ENCODE measurements at regions not wholly inside any gene's neighbourhood (a gene's known extent, or its start where the extent isn't known, plus 50 kb on each side); places are given as distances from the start of the nearest gene placed in this dataset.

DNA sequence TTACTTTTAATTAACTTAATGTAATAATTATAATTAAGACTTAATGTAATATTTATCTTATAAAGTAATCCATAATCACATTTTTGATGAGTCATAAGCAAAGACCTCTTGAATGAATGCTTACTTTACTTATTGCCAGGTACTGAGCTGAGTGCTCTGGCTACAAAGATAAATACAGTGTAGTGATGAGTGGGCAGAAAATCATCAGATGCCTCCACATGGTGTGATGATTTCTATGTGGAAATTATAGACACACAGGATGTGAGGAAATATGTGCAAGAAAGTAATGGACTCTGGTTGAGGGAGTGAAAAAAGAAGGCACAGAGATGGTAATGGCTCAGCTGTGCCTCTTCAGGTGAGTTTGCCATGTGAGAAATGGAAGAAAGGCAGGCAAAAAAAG is 422.6 kb upstream of the CD180 start:
- Mint-ChIP-seq H3K9me3 (ENCODE audit: unreplicated experiment) (no peaks in the 10 kb centered on the region), H3K27me3 (ENCODE audit: low read depth, unreplicated experiment) (no peaks in the 10 kb centered on the region)

DNA sequence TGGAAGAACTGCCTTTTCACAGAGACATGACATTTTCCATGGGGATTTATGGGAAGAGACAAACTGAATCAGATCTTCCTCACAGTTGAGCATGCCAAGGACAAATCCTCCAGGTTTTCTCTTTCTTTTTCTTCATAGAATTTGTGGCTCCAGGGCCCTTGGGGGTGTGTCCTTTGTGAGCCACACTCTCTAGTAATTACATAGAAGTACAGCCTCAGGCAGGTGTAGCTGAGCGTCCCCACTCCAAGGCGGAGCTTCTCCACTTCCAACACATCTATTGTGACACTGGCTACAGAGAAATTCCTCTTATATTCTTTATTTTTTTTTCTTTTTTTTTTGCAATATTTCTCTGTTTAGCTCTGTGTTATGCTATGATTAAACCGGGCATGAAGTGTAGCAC is 420.5 kb upstream of the CD180 start:
- H3K4me3 ChIP-seq (ENCODE audit: insufficient read depth, low read depth, low read length): no peak overlapping the region
- no peaks in the 10 kb centered on the region for H3K79me2 ChIP-seq (ENCODE audit: insufficient read depth, low read length)
- H3K27me3 ChIP-seq (ENCODE audit: insufficient read depth, low read length): no peaks in the 10 kb centered on the region
- no peak overlapping the region for H3K4me2 ChIP-seq (ENCODE audit: low read length)
- H3K4me1 ChIP-seq (ENCODE audit: insufficient read depth, low read length): no peaks in the 10 kb centered on the region
- no peak overlapping the region for H3K9ac ChIP-seq (ENCODE audit: low read length)
- Mint-ChIP-seq H3K27ac (ENCODE audit: unreplicated experiment) (no peak overlapping the region), H3K4me1 (ENCODE audit: low read depth, unreplicated experiment) (no peaks in the 10 kb centered on the region), H3K36me3 (ENCODE audit: low read depth, unreplicated experiment) (no peaks in the 10 kb centered on the region), H3K27me3 (ENCODE audit: low read depth, unreplicated experiment) (no peaks in the 10 kb centered on the region), H3K9me3 (ENCODE audit: unreplicated experiment) (no peaks in the 10 kb centered on the region), H3K4me3 (ENCODE audit: unreplicated experiment) (no peak overlapping the region)
- H2AFZ ChIP-seq (ENCODE audit: low read depth, low read length): no peak overlapping the region
- DNase-seq (ENCODE audit: low read depth) (no peak), FAIRE-seq (no peak)
- H3K27ac ChIP-seq (ENCODE audit: low read depth, low read length): no peak overlapping the region
- TF ChIP-seq, protein P1, sequence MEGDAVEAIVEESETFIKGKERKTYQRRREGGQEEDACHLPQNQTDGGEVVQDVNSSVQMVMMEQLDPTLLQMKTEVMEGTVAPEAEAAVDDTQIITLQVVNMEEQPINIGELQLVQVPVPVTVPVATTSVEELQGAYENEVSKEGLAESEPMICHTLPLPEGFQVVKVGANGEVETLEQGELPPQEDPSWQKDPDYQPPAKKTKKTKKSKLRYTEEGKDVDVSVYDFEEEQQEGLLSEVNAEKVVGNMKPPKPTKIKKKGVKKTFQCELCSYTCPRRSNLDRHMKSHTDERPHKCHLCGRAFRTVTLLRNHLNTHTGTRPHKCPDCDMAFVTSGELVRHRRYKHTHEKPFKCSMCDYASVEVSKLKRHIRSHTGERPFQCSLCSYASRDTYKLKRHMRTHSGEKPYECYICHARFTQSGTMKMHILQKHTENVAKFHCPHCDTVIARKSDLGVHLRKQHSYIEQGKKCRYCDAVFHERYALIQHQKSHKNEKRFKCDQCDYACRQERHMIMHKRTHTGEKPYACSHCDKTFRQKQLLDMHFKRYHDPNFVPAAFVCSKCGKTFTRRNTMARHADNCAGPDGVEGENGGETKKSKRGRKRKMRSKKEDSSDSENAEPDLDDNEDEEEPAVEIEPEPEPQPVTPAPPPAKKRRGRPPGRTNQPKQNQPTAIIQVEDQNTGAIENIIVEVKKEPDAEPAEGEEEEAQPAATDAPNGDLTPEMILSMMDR (IDR thresholded peaks at IDR 0.05; ENCODE audit: insufficient read depth, low read depth, low read length): no peak
- no peak for TF ChIP-seq EZH2 (IDR thresholded peaks at IDR 0.05; ENCODE audit: insufficient read depth, low read length)
- no peaks in the 10 kb centered on the region for H3K9me3 ChIP-seq (ENCODE audit: insufficient read depth, low read depth, low read length)
- H3K36me3 ChIP-seq (ENCODE audit: insufficient read depth, low read length): no peaks in the 10 kb centered on the region
- H4K20me1 ChIP-seq (ENCODE audit: insufficient read depth, low read length): no peaks in the 10 kb centered on the region

More for the DNA sequence above, 422.6 kb upstream of the CD180 start:
- Histone ChIP-seq H3K9me3 (ENCODE audit: insufficient read depth, low read depth, low read length) (no peaks in the 10 kb centered on the region), H4K20me1 (ENCODE audit: insufficient read depth, low read length) (no peaks in the 10 kb centered on the region), H2AFZ (ENCODE audit: low read depth, low read length) (no peak overlapping the region), H3K27me3 (ENCODE audit: insufficient read depth, low read length) (no peaks in the 10 kb centered on the region), H3K79me2 (ENCODE audit: insufficient read depth, low read length) (no peaks in the 10 kb centered on the region), H3K9ac (ENCODE audit: low read length) (no peak overlapping the region), H3K4me1 (ENCODE audit: insufficient read depth, low read length) (no peaks in the 10 kb centered on the region), H3K27ac (ENCODE audit: low read depth, low read length) (no peak overlapping the region), H3K36me3 (ENCODE audit: insufficient read depth, low read length) (no peaks in the 10 kb centered on the region), H3K4me3 (ENCODE audit: insufficient read depth, low read depth, low read length) (no peak overlapping the region), H3K4me2 (ENCODE audit: low read length) (no peak overlapping the region)
- TF ChIP-seq, protein P1 (IDR thresholded peaks at IDR 0.05; ENCODE audit: insufficient read depth, low read depth, low read length): no peak
- no peak for TF ChIP-seq EZH2 (IDR thresholded peaks at IDR 0.05; ENCODE audit: insufficient read depth, low read length)
- FAIRE-seq (no peak), DNase-seq (ENCODE audit: low read depth) (no peak)
- H3K4me3 Mint-ChIP-seq (ENCODE audit: unreplicated experiment): no peak overlapping the region
- H3K36me3 Mint-ChIP-seq (ENCODE audit: low read depth, unreplicated experiment): no peaks in the 10 kb centered on the region
- no peak overlapping the region for H3K27ac Mint-ChIP-seq (ENCODE audit: unreplicated experiment)
- no peaks in the 10 kb centered on the region for H3K4me1 Mint-ChIP-seq (ENCODE audit: low read depth, unreplicated experiment)

DNA sequence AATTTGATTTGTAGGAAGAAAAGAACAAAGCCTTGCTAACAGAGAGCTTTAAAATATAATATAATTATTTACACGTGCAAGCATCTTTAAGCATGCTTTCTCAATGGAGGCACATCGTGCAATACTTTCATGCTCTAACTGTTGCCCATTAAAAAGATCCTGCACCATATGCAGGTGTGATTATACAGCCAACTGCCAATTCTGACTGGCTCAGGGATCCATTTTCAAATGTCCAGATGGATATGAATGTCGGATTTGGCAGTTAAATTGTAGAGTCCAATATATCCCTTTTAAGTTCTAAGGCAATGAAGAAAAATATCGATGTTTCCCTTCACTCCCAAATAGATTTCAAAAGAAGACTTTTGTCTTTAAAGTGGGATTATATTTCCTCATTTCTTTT is 416.4 kb upstream of the CD180 start:
- Histone ChIP-seq H3K79me2 (ENCODE audit: insufficient read depth, low read length) (no peaks in the 10 kb centered on the region), H3K36me3 (ENCODE audit: insufficient read depth, low read length) (no peaks in the 10 kb centered on the region), H3K27me3 (ENCODE audit: insufficient read depth, low read length) (no peaks in the 10 kb centered on the region), H3K4me3 (ENCODE audit: insufficient read depth, low read depth, low read length) (no peak overlapping the region), H4K20me1 (ENCODE audit: insufficient read depth, low read length) (no peaks in the 10 kb centered on the region), H3K27ac (ENCODE audit: low read depth, low read length) (no peak overlapping the region), H3K4me1 (ENCODE audit: insufficient read depth, low read length) (no peaks in the 10 kb centered on the region), H3K9me3 (ENCODE audit: insufficient read depth, low read depth, low read length) (no peaks in the 10 kb centered on the region), H2AFZ (ENCODE audit: low read depth, low read length) (no peak overlapping the region), H3K4me2 (ENCODE audit: low read length) (no peak overlapping the region), H3K9ac (ENCODE audit: low read length) (no peak overlapping the region)
- H3K27me3 Mint-ChIP-seq (ENCODE audit: low read depth, unreplicated experiment): no peaks in the 10 kb centered on the region
- no peak overlapping the region for H3K27ac Mint-ChIP-seq (ENCODE audit: unreplicated experiment)
- H3K4me1 Mint-ChIP-seq (ENCODE audit: low read depth, unreplicated experiment): no peaks in the 10 kb centered on the region
- no peak for DNase-seq (ENCODE audit: low read depth)
- H3K4me3 Mint-ChIP-seq (ENCODE audit: unreplicated experiment): no peak overlapping the region
- no peaks in the 10 kb centered on the region for H3K9me3 Mint-ChIP-seq (ENCODE audit: unreplicated experiment)
- no peak for TF ChIP-seq EZH2 (IDR thresholded peaks at IDR 0.05; ENCODE audit: insufficient read depth, low read length)
- TF ChIP-seq, protein P1 (IDR thresholded peaks at IDR 0.05; ENCODE audit: insufficient read depth, low read depth, low read length): no peak
- no peaks in the 10 kb centered on the region for H3K36me3 Mint-ChIP-seq (ENCODE audit: low read depth, unreplicated experiment)
- no peak for FAIRE-seq

Data from astrocyte (in vitro differentiated cells and primary cell).